ENCODE measurements at regions not wholly inside any gene's neighbourhood (a gene's known extent, or its start where the extent isn't known, plus 50 kb on each side); places are given as distances from the start of the nearest gene placed in this dataset.

- TF ChIP-seq ZNF407 (IDR thresholded peaks at IDR 0.05; ENCODE audit: low read depth) (no peak), ARID1B (IDR thresholded peaks at IDR 0.05) (no peak), ZNF347 (CRISPR knock-in tag; IDR thresholded peaks at IDR 0.05; ENCODE audit: low read depth) (no peak), ARID2 (IDR thresholded peaks at IDR 0.05) (no peak), ZBTB43 (CRISPR knock-in tag; IDR thresholded peaks at IDR 0.05) (no peak), CREBBP (IDR thresholded peaks at IDR 0.05; ENCODE audit: low read depth, low read length) (no peak), ZNF551 (CRISPR knock-in tag; IDR thresholded peaks at IDR 0.05) (no peak), ZBTB2 (IDR thresholded peaks at IDR 0.05) (no peak), NFRKB (IDR thresholded peaks at IDR 0.05; ENCODE audit: low read depth) (no peak), PTRF (tag; IDR thresholded peaks at IDR 0.05) (peak; percentile 62; the same call in 1 of the 2 replicates), MAFF (IDR thresholded peaks at IDR 0.05; ENCODE audit: low read length) (no peak), GTF2E2 (tag; IDR thresholded peaks at IDR 0.05) (no peak), E2F3 (CRISPR knock-in tag; IDR thresholded peaks at IDR 0.05) (no peak), ZKSCAN1 (IDR thresholded peaks at IDR 0.05; ENCODE audit: low read depth, low read length) (no peak), SNRNP70 (optimal IDR thresholded peaks at IDR 0.05; ENCODE audit: low read depth, low read length) (no peak), ATF1 (CRISPR knock-in tag; IDR thresholded peaks at IDR 0.05) (no peak), ATF1 (tag; IDR thresholded peaks at IDR 0.05) (no peak), HSF4 (CRISPR knock-in tag; IDR thresholded peaks at IDR 0.05; ENCODE audit: borderline replicate concordance) (peak; percentile 83; the same call in 1 of the 2 replicates), HMG20A (CRISPR knock-in tag; conservative IDR thresholded peaks at IDR 0.05) (no peak), HDAC3 (IDR thresholded peaks at IDR 0.05; ENCODE audit: borderline replicate concordance, partially characterized antibody) (no peak)
These were observed 57.7 kb upstream of the AADACL2 start (continued) for GRCh38 chr3:151675858-151676615.
